DND-41 (cell line): ENCODE measurements at regions not wholly inside any gene's neighbourhood (a gene's known extent, or its start where the extent isn't known, plus 50 kb on each side); places are given as distances from the start of the nearest gene placed in this dataset.

ENCODE experiments used
- CTCF ChIP-seq: IDR thresholded peaks from 2 replicates; pipeline ENCODE4 v1.5.1; 2012; ENCODE audit warnings: borderline replicate concordance, low read length, moderate library complexity, mild to moderate bottlenecking; ENCODE audit not compliant: poor library complexity, severe bottlenecking; ENCODE audit errors: extremely low read depth
- EZH2 ChIP-seq: IDR thresholded peaks from 3 replicates; pipeline ENCODE4 v1.6.1; 2012; ENCODE audit warnings: borderline replicate concordance, low read depth, mild to moderate bottlenecking, moderate library complexity, low read length, inconsistent platforms; ENCODE audit not compliant: severe bottlenecking

GRCh38 chr2:126995621-126996377, 97.1 kb downstream of the TEX51 start:
- no peak for TF ChIP-seq CTCF
- TF ChIP-seq EZH2 = no peak
